ENCODE measurements at regions not wholly inside any gene's neighbourhood (a gene's known extent, or its start where the extent isn't known, plus 50 kb on each side); places are given as distances from the start of the nearest gene placed in this dataset.
A peak's percentile ranks its signal among the peaks of the same experiment; 100 is the strongest.

DNA sequence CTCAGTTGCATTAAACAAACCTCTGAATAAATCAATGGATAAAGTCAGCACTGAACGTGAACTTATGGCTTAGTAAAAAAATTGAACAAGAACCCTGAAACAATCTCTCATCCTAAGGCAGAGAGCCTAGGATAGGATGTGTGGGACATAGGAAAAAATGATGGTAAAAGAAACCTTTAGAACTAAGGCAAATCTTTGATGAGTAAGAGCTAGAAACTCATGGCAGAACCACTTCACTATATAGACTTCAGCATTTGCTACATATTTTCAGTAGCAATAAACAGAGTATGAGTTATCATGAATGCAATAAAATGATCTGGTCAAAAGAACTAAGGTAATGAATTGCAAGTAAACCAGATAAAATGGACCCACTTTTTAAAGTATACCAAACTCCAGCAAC is 725.8 kb upstream of the DPPA4 start:
- H3K27ac ChIP-seq, result no peak overlapping the region
- H3K27me3 ChIP-seq, result no peaks in the 10 kb centered on the region
- no peak for DNase-seq
- no peak overlapping the region for H3K4me3 ChIP-seq (replicated peaks in 1 of 3)
- no peaks in the 10 kb centered on the region for H3K36me3 ChIP-seq
- TF ChIP-seq POLR2A (IDR thresholded peaks at IDR 0.05), result no peak
- TF ChIP-seq, protein P1, sequence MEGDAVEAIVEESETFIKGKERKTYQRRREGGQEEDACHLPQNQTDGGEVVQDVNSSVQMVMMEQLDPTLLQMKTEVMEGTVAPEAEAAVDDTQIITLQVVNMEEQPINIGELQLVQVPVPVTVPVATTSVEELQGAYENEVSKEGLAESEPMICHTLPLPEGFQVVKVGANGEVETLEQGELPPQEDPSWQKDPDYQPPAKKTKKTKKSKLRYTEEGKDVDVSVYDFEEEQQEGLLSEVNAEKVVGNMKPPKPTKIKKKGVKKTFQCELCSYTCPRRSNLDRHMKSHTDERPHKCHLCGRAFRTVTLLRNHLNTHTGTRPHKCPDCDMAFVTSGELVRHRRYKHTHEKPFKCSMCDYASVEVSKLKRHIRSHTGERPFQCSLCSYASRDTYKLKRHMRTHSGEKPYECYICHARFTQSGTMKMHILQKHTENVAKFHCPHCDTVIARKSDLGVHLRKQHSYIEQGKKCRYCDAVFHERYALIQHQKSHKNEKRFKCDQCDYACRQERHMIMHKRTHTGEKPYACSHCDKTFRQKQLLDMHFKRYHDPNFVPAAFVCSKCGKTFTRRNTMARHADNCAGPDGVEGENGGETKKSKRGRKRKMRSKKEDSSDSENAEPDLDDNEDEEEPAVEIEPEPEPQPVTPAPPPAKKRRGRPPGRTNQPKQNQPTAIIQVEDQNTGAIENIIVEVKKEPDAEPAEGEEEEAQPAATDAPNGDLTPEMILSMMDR (IDR thresholded peaks at IDR 0.05), result no peak
- H3K4me1 ChIP-seq, result no peaks in the 10 kb centered on the region
- WGBS, 2 donors, result 74 to 84% methylated on average over 1 of the region's 1 CpG
- H3K9me3 ChIP-seq, result no peaks in the 10 kb centered on the region
- intact Hi-C loops (cut with DNase I), result no loop called here

DNA sequence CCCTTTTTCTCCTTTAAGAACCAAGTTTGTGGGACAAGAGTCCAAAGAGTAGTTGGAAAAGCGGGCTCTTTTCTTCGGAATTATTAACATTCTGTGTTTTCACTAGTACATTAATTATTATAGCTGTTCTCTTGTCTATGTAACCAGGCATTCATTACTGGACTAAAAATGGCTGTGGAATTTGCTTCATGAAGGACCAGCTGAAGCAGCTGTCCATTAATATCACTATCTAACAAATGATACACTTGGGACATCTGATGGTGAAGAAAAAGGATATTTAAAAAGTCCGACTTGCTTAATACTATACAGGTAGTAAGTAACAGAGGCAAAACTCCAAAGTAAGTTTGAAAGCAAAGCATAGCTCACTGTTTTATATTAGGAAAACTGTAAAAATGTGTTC is 728.9 kb upstream of the DPPA4 start:
- TF ChIP-seq, protein P1 (IDR thresholded peaks at IDR 0.05), result no peak
- TF ChIP-seq POLR2A (IDR thresholded peaks at IDR 0.05), result no peak
- Histone ChIP-seq H3K4me1 (no peaks in the 10 kb centered on the region), H3K27ac (no peak overlapping the region), H3K9me3 (no peaks in the 10 kb centered on the region), H3K36me3 (no peaks in the 10 kb centered on the region), H3K27me3 (no peaks in the 10 kb centered on the region), H3K4me3 (replicated peaks in 1 of 3) (no peak overlapping the region)
- intact Hi-C loops (cut with DNase I), result no loop called here
- WGBS, 2 donors, result 78 to 90% methylated on average over 3 of the region's 3 CpGs
- DNase-seq, result no peak

DNA sequence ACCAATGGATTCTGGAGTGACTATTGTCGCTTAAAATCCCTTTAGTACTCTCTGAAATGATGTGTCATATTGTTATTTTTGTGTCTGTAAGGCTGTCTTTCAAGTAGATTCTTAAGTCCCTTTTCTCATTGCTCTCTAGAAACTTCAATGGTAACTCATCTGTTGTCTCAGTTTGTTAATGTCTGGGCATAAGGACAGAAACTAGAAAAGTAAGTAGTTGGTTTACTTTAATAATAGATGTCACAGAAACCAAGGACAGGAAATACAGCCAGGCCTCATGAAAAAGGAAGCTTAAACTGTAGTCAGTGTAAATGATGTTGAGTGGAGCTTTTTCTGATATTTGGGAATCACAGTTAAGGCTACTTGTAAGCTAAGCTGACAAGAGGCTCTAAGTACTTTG is 730.2 kb upstream of the DPPA4 start:
- H3K27ac ChIP-seq, result peak overlapping the region in 1 of 3 donors; percentile 25
- intact Hi-C loops (cut with DNase I), result no loop called here
- 49 to 62% methylated on average over 1 of the region's 1 CpG for WGBS, 2 donors
- no peak for TF ChIP-seq POLR2A (IDR thresholded peaks at IDR 0.05)
- TF ChIP-seq, protein P1 (IDR thresholded peaks at IDR 0.05), result no peak
- no peak overlapping the region for H3K4me3 ChIP-seq (replicated peaks in 1 of 3)
- H3K27me3 ChIP-seq, result no peaks in the 10 kb centered on the region
- DNase-seq, result no peak
- no peaks in the 10 kb centered on the region for H3K4me1 ChIP-seq
- no peaks in the 10 kb centered on the region for H3K9me3 ChIP-seq
- H3K36me3 ChIP-seq, result no peaks in the 10 kb centered on the region

DNA sequence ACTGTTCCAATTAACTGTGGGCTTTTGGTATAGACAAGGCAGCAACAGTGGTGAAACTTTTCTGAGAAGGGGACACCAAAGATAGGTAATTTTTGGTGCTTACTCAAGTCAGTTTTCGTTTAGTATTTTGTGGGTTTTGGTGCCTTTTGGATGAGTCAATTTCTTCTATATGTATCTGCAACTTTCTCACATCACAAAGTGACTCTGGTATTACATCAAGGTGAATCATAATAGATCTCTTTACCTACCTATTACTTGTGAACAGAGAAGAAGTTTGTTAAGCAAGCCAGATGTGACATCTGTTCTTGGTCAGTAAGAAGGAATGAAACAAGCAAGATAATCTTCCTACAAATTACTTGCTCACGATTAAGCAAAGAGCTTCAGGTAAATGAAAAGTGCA is 732.4 kb upstream of the DPPA4 start:
- Histone ChIP-seq H3K9me3 (no peaks in the 10 kb centered on the region), H3K4me1 (no peaks in the 10 kb centered on the region), H3K4me3 (replicated peaks in 1 of 3) (no peak overlapping the region), H3K36me3 (no peaks in the 10 kb centered on the region), H3K27ac (no peak overlapping the region), H3K27me3 (no peaks in the 10 kb centered on the region)
- TF ChIP-seq, protein P1 (IDR thresholded peaks at IDR 0.05), result no peak
- TF ChIP-seq POLR2A (IDR thresholded peaks at IDR 0.05), result no peak
- intact Hi-C loops (cut with DNase I), result no loop called here
- no peak for DNase-seq
- WGBS, 2 donors, result 80 to 87% methylated on average over 2 of the region's 2 CpGs

DNA sequence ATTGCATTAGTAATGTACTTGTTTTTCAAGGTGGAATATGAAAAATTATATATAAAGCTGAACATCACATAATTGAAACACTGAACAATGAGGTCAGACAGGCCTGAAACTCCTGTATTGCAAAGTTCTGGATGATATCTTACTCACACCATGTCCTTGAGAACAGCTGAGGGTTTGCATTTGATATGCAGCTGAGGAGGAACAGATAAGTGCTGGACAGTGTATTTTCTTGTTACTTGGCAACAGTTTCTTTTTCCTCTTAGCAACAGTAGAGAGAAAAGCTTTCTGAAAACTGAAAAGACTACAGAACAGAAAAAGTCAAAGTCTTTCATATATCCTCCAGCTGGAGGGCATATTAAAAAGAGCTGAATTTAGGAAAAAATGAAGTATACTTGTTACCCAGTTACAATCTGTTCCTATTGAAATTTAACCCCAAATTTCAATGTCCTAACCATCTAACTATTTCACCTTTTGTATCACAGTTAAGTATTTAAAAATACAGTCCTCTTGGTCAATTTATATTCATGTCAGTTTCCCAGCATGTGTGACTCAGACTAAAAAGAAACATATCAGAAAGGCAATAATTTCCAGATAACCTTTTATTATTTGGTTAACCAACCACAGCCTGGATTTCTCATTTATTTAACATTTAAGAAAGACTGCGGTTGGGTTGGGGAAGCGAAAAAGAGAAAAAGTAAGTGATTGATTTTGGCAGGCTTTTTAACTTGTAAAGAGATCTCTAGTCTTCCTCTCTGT is 733.0 kb upstream of the DPPA4 start:
- no peaks in the 10 kb centered on the region for H3K36me3 ChIP-seq
- H3K27me3 ChIP-seq, result no peaks in the 10 kb centered on the region
- no peak overlapping the region for H3K27ac ChIP-seq
- TF ChIP-seq, protein P1 (IDR thresholded peaks at IDR 0.05), result no peak
- no peak for TF ChIP-seq POLR2A (IDR thresholded peaks at IDR 0.05)
- WGBS, 2 donors, result 87 to 91% methylated on average over 2 of the region's 2 CpGs
- intact Hi-C loops (cut with DNase I), result no loop called here
- no peak overlapping the region for H3K4me3 ChIP-seq (replicated peaks in 1 of 3)
- no peaks in the 10 kb centered on the region for H3K9me3 ChIP-seq
- H3K4me1 ChIP-seq, result no peaks in the 10 kb centered on the region
- DNase-seq, result no peak
